HepG2 (cell line): ENCODE measurements at regions not wholly inside any gene's neighbourhood (a gene's known extent, or its start where the extent isn't known, plus 50 kb on each side); places are given as distances from the start of the nearest gene placed in this dataset.

ENCODE experiments used
- JARID2 ChIP-seq: sonication (generic); formaldehyde crosslinking; IDR thresholded peaks from 2 replicates; pipeline ENCODE4 v1.8.1; 2023; ENCODE audit warnings: missing genetic modification reagents, inconsistent platforms; ENCODE audit not compliant: insufficient replicate concordance
- RCOR2 ChIP-seq: IDR thresholded peaks from 2 replicates; pipeline ENCODE4 v1.6.1; 2016; ENCODE audit warnings: missing biosample characterization, missing genetic modification reagents
- STAG1 ChIP-seq: sonication (generic); formaldehyde crosslinking; IDR thresholded peaks from 2 replicates; pipeline ENCODE4 v1.4.0; 2020; ENCODE audit warnings: missing genetic modification reagents
- ZSCAN29 ChIP-seq: sonication (generic); formaldehyde crosslinking; conservative IDR thresholded peaks from 2 replicates; pipeline ENCODE4 v1.4.0; 2020; ENCODE audit warnings: mild to moderate bottlenecking, missing genetic modification reagents
- TF ChIP-seq, protein P1 (sequence below): sonication (generic); formaldehyde crosslinking; IDR thresholded peaks from 2 replicates; pipeline ENCODE4 v1.5.0; 2020; ENCODE audit warnings: mild to moderate bottlenecking, missing genetic modification reagents, moderate library complexity

- TF ChIP-seq ZSCAN29 (CRISPR knock-in tag): no peak
- TF ChIP-seq, protein P1, sequence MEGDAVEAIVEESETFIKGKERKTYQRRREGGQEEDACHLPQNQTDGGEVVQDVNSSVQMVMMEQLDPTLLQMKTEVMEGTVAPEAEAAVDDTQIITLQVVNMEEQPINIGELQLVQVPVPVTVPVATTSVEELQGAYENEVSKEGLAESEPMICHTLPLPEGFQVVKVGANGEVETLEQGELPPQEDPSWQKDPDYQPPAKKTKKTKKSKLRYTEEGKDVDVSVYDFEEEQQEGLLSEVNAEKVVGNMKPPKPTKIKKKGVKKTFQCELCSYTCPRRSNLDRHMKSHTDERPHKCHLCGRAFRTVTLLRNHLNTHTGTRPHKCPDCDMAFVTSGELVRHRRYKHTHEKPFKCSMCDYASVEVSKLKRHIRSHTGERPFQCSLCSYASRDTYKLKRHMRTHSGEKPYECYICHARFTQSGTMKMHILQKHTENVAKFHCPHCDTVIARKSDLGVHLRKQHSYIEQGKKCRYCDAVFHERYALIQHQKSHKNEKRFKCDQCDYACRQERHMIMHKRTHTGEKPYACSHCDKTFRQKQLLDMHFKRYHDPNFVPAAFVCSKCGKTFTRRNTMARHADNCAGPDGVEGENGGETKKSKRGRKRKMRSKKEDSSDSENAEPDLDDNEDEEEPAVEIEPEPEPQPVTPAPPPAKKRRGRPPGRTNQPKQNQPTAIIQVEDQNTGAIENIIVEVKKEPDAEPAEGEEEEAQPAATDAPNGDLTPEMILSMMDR (CRISPR knock-in tag): no peak
- TF ChIP-seq RCOR2 (CRISPR knock-in tag): no peak
- TF ChIP-seq STAG1 (CRISPR knock-in tag): no peak
- TF ChIP-seq JARID2 (CRISPR knock-in tag): no peak
These were observed 2338.8 kb downstream of the PCDH7 start for GRCh38 chr4:33058998-33059397.
